HL-60 (cell line): ENCODE measurements at regions not wholly inside any gene's neighbourhood (a gene's known extent, or its start where the extent isn't known, plus 50 kb on each side); places are given as distances from the start of the nearest gene placed in this dataset.

Experiments used
- DNase-seq, 2 experiments: peaks; one replicate each; pipeline ENCODE4 v3.0.0-alpha.2; 2010 to 2020; ENCODE audit warnings: low read depth in 1 of 2, low spot score in 1 of 2
- H3K27ac ChIP-seq: fragments of 250-450 bp; sonication (Bioruptor Pico); replicated peaks from 2 replicates; pipeline ENCODE4 v1.5.1; 2020; ENCODE audit warnings: mild to moderate bottlenecking, moderate library complexity
- H3K27me3 ChIP-seq: fragments of 250-450 bp; sonication (Bioruptor Pico); 2 replicates; pipeline ENCODE4 v1.5.1; 2021; ENCODE audit warnings: mild to moderate bottlenecking, moderate library complexity; ENCODE audit not compliant: insufficient read depth, poor library complexity, severe bottlenecking
- H3K4me3 ChIP-seq: replicated peaks from 2 replicates; pipeline ENCODE4 v1.5.1; 2011; ENCODE audit warnings: mild to moderate bottlenecking, control low read depth, low read length; ENCODE audit not compliant: insufficient read depth
- GABPA ChIP-seq: IDR thresholded peaks from 2 replicates; pipeline ENCODE4 v1.6.1; 2012; ENCODE audit warnings: low read depth
- POLR2AphosphoS5 ChIP-seq: IDR thresholded peaks from 2 replicates; pipeline ENCODE4 v1.6.1; 2012; ENCODE audit warnings: low read depth
- SPI1 ChIP-seq: IDR thresholded peaks from 2 replicates; pipeline ENCODE4 v1.6.1; 2012; ENCODE audit warnings: low read depth, mild to moderate bottlenecking, borderline replicate concordance
- TF ChIP-seq, protein P1 (sequence below): IDR thresholded peaks from one replicate; pipeline ENCODE4 v1.5.1; 2011; ENCODE audit warnings: low read length, control low read depth, inconsistent platforms; ENCODE audit not compliant: insufficient read depth
- TF ChIP-seq, protein P2 (sequence below): IDR thresholded peaks from 2 replicates; pipeline ENCODE4 v1.6.1; 2012; ENCODE audit warnings: low read depth; ENCODE audit not compliant: insufficient replicate concordance

DNA sequence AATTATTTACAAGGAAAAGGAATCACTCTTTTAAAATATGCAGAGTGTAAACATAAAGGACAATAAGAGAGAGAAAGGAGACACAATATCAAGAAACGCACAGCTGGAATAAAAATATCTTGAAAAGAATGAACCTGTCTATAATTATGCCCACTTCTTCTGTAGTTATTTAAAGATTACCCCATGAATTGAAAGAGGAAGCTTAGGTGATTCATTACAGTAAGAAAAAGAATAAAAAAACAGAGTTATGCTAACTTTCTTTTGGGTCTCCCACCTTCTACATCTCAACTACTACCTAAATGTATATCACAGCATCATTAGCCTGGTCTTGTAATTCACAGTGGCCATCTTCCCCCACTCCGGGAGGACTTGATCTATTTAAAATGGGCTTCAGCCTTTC lies 182.1 kb downstream of the MRPL39 start:
- no peak for TF ChIP-seq SPI1
- TF ChIP-seq GABPA, result no peak
- TF ChIP-seq, protein P1, sequence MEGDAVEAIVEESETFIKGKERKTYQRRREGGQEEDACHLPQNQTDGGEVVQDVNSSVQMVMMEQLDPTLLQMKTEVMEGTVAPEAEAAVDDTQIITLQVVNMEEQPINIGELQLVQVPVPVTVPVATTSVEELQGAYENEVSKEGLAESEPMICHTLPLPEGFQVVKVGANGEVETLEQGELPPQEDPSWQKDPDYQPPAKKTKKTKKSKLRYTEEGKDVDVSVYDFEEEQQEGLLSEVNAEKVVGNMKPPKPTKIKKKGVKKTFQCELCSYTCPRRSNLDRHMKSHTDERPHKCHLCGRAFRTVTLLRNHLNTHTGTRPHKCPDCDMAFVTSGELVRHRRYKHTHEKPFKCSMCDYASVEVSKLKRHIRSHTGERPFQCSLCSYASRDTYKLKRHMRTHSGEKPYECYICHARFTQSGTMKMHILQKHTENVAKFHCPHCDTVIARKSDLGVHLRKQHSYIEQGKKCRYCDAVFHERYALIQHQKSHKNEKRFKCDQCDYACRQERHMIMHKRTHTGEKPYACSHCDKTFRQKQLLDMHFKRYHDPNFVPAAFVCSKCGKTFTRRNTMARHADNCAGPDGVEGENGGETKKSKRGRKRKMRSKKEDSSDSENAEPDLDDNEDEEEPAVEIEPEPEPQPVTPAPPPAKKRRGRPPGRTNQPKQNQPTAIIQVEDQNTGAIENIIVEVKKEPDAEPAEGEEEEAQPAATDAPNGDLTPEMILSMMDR, result no peak
- TF ChIP-seq, protein P2, sequence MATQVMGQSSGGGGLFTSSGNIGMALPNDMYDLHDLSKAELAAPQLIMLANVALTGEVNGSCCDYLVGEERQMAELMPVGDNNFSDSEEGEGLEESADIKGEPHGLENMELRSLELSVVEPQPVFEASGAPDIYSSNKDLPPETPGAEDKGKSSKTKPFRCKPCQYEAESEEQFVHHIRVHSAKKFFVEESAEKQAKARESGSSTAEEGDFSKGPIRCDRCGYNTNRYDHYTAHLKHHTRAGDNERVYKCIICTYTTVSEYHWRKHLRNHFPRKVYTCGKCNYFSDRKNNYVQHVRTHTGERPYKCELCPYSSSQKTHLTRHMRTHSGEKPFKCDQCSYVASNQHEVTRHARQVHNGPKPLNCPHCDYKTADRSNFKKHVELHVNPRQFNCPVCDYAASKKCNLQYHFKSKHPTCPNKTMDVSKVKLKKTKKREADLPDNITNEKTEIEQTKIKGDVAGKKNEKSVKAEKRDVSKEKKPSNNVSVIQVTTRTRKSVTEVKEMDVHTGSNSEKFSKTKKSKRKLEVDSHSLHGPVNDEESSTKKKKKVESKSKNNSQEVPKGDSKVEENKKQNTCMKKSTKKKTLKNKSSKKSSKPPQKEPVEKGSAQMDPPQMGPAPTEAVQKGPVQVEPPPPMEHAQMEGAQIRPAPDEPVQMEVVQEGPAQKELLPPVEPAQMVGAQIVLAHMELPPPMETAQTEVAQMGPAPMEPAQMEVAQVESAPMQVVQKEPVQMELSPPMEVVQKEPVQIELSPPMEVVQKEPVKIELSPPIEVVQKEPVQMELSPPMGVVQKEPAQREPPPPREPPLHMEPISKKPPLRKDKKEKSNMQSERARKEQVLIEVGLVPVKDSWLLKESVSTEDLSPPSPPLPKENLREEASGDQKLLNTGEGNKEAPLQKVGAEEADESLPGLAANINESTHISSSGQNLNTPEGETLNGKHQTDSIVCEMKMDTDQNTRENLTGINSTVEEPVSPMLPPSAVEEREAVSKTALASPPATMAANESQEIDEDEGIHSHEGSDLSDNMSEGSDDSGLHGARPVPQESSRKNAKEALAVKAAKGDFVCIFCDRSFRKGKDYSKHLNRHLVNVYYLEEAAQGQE, result no peak
- no peak for TF ChIP-seq POLR2AphosphoS5

DNA sequence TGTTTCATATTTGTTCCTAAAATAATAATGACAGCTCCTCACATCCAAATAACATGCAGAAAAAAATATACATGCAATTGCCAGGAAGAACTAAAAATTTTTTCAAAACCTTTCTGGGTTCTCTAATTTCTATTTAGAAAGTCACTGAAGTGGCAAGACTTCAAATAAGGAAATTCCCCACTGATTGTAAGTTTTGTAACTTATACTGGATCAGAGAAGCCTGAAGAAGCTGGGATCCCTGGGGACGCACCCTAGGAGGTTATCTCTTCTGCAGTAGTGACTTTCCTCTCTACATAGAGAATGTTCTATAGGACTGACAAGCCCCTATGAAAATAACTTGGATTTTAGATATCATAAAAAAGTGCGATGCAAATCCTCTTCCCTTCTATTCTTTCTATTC lies 182.6 kb downstream of the MRPL39 start:
- TF ChIP-seq, protein P1, result no peak
- no peak for TF ChIP-seq POLR2AphosphoS5
- TF ChIP-seq, protein P2, result no peak
- no peak for TF ChIP-seq SPI1
- no peak for TF ChIP-seq GABPA
- H3K27ac ChIP-seq, result no peak overlapping the region
- H3K27me3 ChIP-seq, result no peaks in the 10 kb centered on the region
- H3K4me3 ChIP-seq, result no peak overlapping the region
- DNase-seq, result no peak

More for the DNA sequence above, 182.1 kb downstream of the MRPL39 start:
- Histone ChIP-seq H3K27ac (no peak overlapping the region), H3K27me3 (no peaks in the 10 kb centered on the region), H3K4me3 (no peak overlapping the region)
- DNase-seq, result no peak

DNA sequence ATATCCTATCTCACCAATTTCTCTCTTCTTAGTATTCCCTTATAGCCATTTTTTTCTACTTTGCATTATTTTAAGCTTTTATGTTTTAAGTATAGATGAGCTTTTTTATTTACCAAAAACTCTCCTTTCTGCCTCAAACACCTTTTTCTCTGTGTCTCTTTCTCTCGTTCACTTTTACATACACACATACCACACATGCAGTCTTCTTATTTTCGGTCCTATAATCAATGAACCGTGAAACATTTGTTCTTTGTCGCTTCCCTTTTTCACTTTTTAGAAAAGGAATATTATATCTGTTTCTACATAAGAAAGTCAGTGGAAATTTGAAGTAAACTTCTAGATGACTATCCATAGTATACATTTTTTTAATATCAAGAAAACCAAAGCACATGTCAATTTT lies 183.2 kb downstream of the MRPL39 start:
- no peak overlapping the region for H3K27ac ChIP-seq
- H3K27me3 ChIP-seq, result no peaks in the 10 kb centered on the region
- H3K4me3 ChIP-seq, result no peak overlapping the region
- TF ChIP-seq, protein P2, result no peak
- TF ChIP-seq POLR2AphosphoS5, result no peak
- no peak for TF ChIP-seq SPI1
- no peak for TF ChIP-seq GABPA
- TF ChIP-seq, protein P1, result no peak
- no peak for DNase-seq
